Mesothelial cell of epicardium (in vitro differentiated cells): ENCODE measurements at regions not wholly inside any gene's neighbourhood (a gene's known extent, or its start where the extent isn't known, plus 50 kb on each side); places are given as distances from the start of the nearest gene placed in this dataset.
"Not testable (repeated sequence)": the region's sequence is repeated elsewhere in the genome, so short reads cannot be mapped to it uniquely, and the experiment has no call there.

Source experiments
- DNase-seq, 2 experiments: peaks; one replicate each; pipeline ENCODE4 v3.0.0; 2021; ENCODE audit warnings: low spot score in 2 of 2; ENCODE audit not compliant: unreplicated experiment in 2 of 2
- H3K27ac Mint-ChIP-seq: 2 replicates; pipeline ENCODE4 v1.8.0; 2021; ENCODE audit warnings: mixed read lengths
- H3K27me3 Mint-ChIP-seq: 2 replicates; pipeline ENCODE4 v1.8.0; 2021; ENCODE audit warnings: low read depth, mixed read lengths
- H3K36me3 Mint-ChIP-seq: 2 replicates; pipeline ENCODE4 v1.8.0; 2021; ENCODE audit warnings: mixed read lengths
- H3K4me1 Mint-ChIP-seq: 2 replicates; pipeline ENCODE4 v1.8.0; 2021; ENCODE audit warnings: mixed read lengths
- H3K4me3 Mint-ChIP-seq: 2 replicates; pipeline ENCODE4 v1.8.0; 2021; ENCODE audit warnings: mild to moderate bottlenecking, moderate library complexity, mixed read lengths
- H3K9me3 Mint-ChIP-seq: 2 replicates; pipeline ENCODE4 v1.8.0; 2021; ENCODE audit warnings: mixed read lengths
- TF ChIP-seq, protein P1 (sequence below): fragments of 200-600 bp; sonication (generic); IDR thresholded peaks from one replicate; pipeline ENCODE4 v1.5.0; 2021; ENCODE audit warnings: antibody characterized with exemption; ENCODE audit not compliant: unreplicated experiment

DNA sequence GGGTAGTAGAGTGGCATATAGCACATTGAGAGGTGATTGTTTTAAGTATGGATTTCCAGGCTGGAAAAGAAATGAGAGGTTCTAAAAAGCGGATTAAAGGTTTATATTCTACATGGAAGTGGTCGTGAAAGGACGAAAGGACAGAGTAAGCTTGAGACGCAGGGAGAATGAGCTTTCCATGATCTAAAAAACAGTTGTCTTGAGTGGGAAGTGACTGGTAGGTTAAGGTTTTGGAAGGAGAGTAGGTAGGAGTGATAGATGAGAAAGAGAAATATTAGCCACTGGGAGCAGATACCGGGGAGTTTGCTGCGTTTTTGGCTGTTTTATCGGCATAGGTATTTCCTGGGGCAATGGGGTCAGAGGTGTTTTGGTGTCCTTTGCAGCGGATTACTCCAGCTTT, 750.6 kb upstream of the ADGRB3 start:
- Mint-ChIP-seq H3K36me3 (no peaks in the 10 kb centered on the region), H3K4me3 (no peak overlapping the region), H3K27ac (no peak overlapping the region), H3K27me3 (no peaks in the 10 kb centered on the region), H3K4me1 (no peaks in the 10 kb centered on the region), H3K9me3 (peaks cover 15% of the 10 kb centered on the region)
- TF ChIP-seq, protein P1, sequence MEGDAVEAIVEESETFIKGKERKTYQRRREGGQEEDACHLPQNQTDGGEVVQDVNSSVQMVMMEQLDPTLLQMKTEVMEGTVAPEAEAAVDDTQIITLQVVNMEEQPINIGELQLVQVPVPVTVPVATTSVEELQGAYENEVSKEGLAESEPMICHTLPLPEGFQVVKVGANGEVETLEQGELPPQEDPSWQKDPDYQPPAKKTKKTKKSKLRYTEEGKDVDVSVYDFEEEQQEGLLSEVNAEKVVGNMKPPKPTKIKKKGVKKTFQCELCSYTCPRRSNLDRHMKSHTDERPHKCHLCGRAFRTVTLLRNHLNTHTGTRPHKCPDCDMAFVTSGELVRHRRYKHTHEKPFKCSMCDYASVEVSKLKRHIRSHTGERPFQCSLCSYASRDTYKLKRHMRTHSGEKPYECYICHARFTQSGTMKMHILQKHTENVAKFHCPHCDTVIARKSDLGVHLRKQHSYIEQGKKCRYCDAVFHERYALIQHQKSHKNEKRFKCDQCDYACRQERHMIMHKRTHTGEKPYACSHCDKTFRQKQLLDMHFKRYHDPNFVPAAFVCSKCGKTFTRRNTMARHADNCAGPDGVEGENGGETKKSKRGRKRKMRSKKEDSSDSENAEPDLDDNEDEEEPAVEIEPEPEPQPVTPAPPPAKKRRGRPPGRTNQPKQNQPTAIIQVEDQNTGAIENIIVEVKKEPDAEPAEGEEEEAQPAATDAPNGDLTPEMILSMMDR = no peak
- no peak for DNase-seq

GRCh38 chr6:67883500-67884366, 751.3 kb upstream of the ADGRB3 start:
- no peak for DNase-seq
- Mint-ChIP-seq H3K9me3 (peaks cover 15% of the 10 kb centered on the region), H3K27ac (no peak overlapping the region), H3K27me3 (no peaks in the 10 kb centered on the region), H3K4me1 (no peaks in the 10 kb centered on the region), H3K36me3 (no peaks in the 10 kb centered on the region), H3K4me3 (no peak overlapping the region)
- TF ChIP-seq, protein P1 = no peak

- TF ChIP-seq, protein P1 = no peak
- no peak overlapping the region for H3K4me3 Mint-ChIP-seq
- H3K27ac Mint-ChIP-seq = no peak overlapping the region
- DNase-seq = no peak
- peaks cover 4% of the 10 kb centered on the region for H3K9me3 Mint-ChIP-seq
- H3K27me3 Mint-ChIP-seq = no peaks in the 10 kb centered on the region
- no peaks in the 10 kb centered on the region for H3K36me3 Mint-ChIP-seq
- H3K4me1 Mint-ChIP-seq = no peaks in the 10 kb centered on the region
Observed at GRCh38 chr6:67882436-67883311, 752.4 kb upstream of the ADGRB3 start.

GRCh38 chr6:67881706-67882065, 753.4 kb upstream of the ADGRB3 start:
- H3K27me3 Mint-ChIP-seq = no peaks in the 10 kb centered on the region
- H3K27ac Mint-ChIP-seq = no peak overlapping the region
- H3K36me3 Mint-ChIP-seq = no peaks in the 10 kb centered on the region
- H3K4me1 Mint-ChIP-seq = no peaks in the 10 kb centered on the region
- DNase-seq = no peak
- no peak overlapping the region for H3K4me3 Mint-ChIP-seq
- peaks cover 7% of the 10 kb centered on the region for H3K9me3 Mint-ChIP-seq
- TF ChIP-seq, protein P1 = no peak

DNA sequence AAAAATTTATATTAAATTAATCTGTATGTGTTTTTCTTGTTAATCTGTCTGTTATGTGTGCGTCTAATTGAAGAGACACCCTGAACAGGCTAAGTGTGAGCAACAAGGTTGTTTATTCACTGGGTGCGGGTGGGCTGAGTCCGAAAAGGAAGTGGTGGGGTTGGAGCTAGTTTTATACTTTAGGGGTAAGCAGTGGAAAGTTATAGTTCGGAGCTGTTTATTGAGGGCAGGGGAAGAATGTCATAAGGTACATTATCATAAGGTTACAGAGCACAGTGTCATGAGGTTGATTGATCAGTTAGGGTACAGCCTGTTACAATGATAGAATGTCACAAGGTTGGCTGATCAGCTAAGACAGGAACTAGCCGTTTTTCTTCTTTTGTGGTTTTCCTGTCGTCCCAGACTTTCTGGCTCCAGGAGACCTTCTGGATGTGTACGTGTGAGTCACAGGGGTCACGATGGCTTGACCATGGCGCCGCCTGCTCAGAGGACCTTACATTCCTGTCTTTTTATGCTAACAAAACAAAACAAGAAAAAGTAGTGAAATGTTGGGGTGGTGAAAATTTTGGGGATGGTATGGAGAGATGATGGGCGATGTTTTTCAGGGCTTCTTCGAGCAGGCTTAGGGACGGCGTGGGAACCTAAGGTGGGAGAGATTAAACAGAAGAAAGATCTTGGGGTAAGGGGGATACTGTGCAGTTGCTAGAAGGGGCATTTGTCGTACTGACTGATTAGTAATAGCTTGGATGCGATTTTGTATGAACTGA, 754.0 kb upstream of the ADGRB3 start:
- Mint-ChIP-seq H3K4me1 (no peaks in the 10 kb centered on the region), H3K9me3 (peaks cover 7% of the 10 kb centered on the region), H3K27ac (no peak overlapping the region), H3K4me3 (no peak overlapping the region), H3K27me3 (no peaks in the 10 kb centered on the region), H3K36me3 (no peaks in the 10 kb centered on the region)
- DNase-seq = no peak
- TF ChIP-seq, protein P1 = no peak

GRCh38 chr6:67880343-67880742, 754.7 kb upstream of the ADGRB3 start:
- H3K4me3 Mint-ChIP-seq, H3K27me3 Mint-ChIP-seq, H3K27ac Mint-ChIP-seq, H3K36me3 Mint-ChIP-seq, H3K9me3 Mint-ChIP-seq, H3K4me1 Mint-ChIP-seq, DNase-seq: not testable (repeated sequence)

- not testable (repeated sequence) for H3K9me3 Mint-ChIP-seq, DNase-seq, H3K27ac Mint-ChIP-seq, H3K4me1 Mint-ChIP-seq, H3K27me3 Mint-ChIP-seq, H3K4me3 Mint-ChIP-seq, H3K36me3 Mint-ChIP-seq
Observed at GRCh38 chr6:67879928-67880327, 755.2 kb upstream of the ADGRB3 start.
